MM.1S (cell line): ENCODE measurements at regions not wholly inside any gene's neighbourhood (a gene's known extent, or its start where the extent isn't known, plus 50 kb on each side); places are given as distances from the start of the nearest gene placed in this dataset.

Source experiments
- CTCF ChIP-seq: fragments of 300-600 bp; sonication (generic); IDR thresholded peaks from 2 replicates; pipeline ENCODE4 v1.5.1; 2016; ENCODE audit warnings: antibody characterized with exemption, low read length, mixed read lengths
- EZH2 ChIP-seq: fragments of 300-600 bp; sonication (generic); optimal IDR thresholded peaks from 2 replicates; pipeline ENCODE3; 2017; ENCODE audit warnings: low read depth, mild to moderate bottlenecking, antibody characterized with exemption, low read length, mixed read lengths

DNA sequence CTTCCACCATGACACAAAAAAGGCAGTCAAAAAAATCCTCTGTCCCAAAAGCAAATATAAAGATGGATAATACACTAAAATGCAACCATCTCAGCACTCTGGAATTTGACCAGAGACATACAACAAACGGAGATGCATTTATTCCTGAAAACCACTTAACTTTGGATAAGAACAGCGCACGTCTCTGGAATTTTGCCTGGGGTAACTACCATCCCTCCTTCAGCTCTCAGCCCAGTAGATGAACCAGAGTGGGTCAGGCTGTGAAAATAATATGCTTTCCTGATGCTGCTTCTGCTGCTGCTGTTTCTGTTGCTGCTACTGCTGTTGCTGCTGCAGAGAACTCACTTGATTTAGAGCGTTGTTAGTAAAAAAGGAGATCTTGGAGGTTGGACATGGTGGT, 133.8 kb upstream of the ACVR2A start:
- no peak for TF ChIP-seq CTCF
- TF ChIP-seq EZH2: no peak
